ENCODE measurements at regions not wholly inside any gene's neighbourhood (a gene's known extent, or its start where the extent isn't known, plus 50 kb on each side); places are given as distances from the start of the nearest gene placed in this dataset.

DNA sequence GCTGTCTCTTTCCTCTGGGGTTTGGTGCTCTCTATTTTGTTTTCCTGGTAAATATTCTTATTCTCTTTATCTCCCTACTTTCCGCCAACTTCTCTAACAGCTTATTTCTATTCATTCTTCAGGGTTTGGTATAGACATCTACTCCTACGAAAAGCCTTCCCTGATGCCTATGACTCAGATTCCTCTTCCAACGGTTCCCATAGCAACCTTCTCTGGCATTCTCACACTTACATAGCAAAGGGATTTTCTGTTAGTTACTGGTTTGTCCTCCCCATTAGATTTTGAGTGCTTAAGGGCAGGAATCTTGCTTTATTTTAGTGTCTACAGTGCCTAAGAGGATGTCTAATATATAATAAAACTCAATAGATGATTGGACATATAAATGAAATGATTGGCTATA, 407.6 kb upstream of the DEPDC1 start:
- ATAC-seq: no peak
- TF ChIP-seq ZFP3 (CRISPR knock-in tag; IDR thresholded peaks at IDR 0.05) (no peak), ISL1 (CRISPR knock-in tag; IDR thresholded peaks at IDR 0.05) (no peak), ZFP30 (CRISPR knock-in tag; IDR thresholded peaks at IDR 0.05) (no peak), GLIS3 (CRISPR knock-in tag; IDR thresholded peaks at IDR 0.05) (no peak), ESRRG (CRISPR knock-in tag; IDR thresholded peaks at IDR 0.05) (no peak)
- TF ChIP-seq, protein P1, sequence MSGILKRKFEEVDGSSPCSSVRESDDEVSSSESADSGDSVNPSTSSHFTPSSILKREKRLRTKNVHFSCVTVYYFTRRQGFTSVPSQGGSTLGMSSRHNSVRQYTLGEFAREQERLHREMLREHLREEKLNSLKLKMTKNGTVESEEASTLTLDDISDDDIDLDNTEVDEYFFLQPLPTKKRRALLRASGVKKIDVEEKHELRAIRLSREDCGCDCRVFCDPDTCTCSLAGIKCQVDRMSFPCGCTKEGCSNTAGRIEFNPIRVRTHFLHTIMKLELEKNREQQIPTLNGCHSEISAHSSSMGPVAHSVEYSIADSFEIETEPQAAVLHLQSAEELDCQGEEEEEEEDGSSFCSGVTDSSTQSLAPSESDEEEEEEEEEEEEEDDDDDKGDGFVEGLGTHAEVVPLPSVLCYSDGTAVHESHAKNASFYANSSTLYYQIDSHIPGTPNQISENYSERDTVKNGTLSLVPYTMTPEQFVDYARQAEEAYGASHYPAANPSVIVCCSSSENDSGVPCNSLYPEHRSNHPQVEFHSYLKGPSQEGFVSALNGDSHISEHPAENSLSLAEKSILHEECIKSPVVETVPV (CRISPR knock-in tag; IDR thresholded peaks at IDR 0.05): no peak

DNA sequence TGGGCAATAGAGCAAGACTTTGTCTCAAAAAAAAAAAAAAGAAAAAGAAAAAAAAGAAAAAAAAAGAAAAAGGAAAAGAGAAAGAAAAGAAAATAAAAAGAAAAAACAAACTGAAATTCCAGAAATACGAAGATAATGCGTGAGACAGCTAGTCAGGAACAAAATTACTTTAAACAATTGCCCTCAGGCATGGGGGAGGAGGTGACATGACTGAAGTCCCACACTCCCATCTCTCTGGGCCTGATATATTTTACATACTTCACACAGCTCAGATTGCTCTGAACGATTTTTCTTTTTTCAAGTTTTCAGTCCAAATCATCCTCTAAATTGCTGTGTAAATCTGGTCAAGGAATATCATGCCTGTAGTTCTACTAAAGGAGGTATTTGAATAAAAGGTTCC, 409.5 kb upstream of the DEPDC1 start:
- TF ChIP-seq ISL1 (CRISPR knock-in tag; IDR thresholded peaks at IDR 0.05) (no peak), RARB (CRISPR knock-in tag; IDR thresholded peaks at IDR 0.05) (no peak), ZFP30 (CRISPR knock-in tag; IDR thresholded peaks at IDR 0.05) (no peak), ARNTL (CRISPR knock-in tag; IDR thresholded peaks at IDR 0.05; ENCODE audit: borderline replicate concordance, low read depth) (no peak)
- ATAC-seq: no peak

DNA sequence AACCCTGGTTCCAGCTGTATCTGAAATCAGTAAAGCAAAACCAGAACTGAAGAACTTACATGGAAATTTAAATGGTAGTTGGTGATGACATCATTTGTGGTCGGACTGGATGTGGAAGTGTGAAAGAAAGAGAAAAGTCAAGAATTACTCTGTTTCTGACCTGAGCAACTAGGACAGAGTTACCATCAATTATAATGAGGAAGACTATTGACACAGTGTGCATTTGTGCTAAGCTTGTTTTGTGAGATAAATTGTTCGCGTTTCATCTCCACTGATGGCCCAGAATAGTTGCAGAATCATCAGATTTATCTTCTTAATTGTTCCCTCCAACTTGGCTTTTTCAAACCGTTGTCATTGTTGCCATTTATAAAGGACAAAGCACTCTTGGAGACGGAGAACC, 410.6 kb upstream of the DEPDC1 start:
- TF ChIP-seq ZNF565 (CRISPR knock-in tag; conservative IDR thresholded peaks at IDR 0.05; ENCODE audit: low read depth) (no peak), ESRRG (CRISPR knock-in tag; IDR thresholded peaks at IDR 0.05) (no peak), OSR1 (CRISPR knock-in tag; IDR thresholded peaks at IDR 0.05) (no peak)
- ATAC-seq: no peak

DNA sequence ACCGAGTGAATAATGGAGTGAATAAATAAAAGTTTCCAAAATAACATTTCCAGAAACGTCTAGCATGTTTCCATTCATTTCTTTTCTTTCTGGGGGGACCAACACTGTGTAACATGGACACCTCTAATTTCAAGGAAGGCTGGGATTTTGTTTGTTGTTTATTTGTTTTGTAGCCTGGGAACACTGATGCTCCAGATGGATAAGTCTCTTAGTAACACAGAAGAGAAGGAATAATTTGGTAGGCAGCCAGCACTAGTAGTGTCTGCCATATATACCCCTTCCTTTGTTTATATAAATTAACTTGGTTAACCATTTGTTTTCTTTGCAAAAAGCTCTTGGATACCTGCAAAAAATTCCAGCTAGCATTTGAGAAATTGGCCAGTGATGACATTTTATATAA, 411.4 kb upstream of the DEPDC1 start:
- ATAC-seq: no peak
- TF ChIP-seq ISL1 (CRISPR knock-in tag; IDR thresholded peaks at IDR 0.05) (no peak), ZNF565 (CRISPR knock-in tag; conservative IDR thresholded peaks at IDR 0.05; ENCODE audit: low read depth) (no peak), ZFP30 (CRISPR knock-in tag; IDR thresholded peaks at IDR 0.05) (no peak), ZC3H10 (CRISPR knock-in tag; IDR thresholded peaks at IDR 0.05) (no peak), TOX (CRISPR knock-in tag; IDR thresholded peaks at IDR 0.05; ENCODE audit: borderline replicate concordance) (no peak), TCF4 (CRISPR knock-in tag; IDR thresholded peaks at IDR 0.05; ENCODE audit: borderline replicate concordance) (no peak), RARB (CRISPR knock-in tag; IDR thresholded peaks at IDR 0.05) (no peak), CSDC2 (CRISPR knock-in tag; IDR thresholded peaks at IDR 0.05) (no peak), ZFP3 (CRISPR knock-in tag; IDR thresholded peaks at IDR 0.05) (no peak), SNAI2 (CRISPR knock-in tag; IDR thresholded peaks at IDR 0.05) (no peak), ZNF70 (CRISPR knock-in tag; IDR thresholded peaks at IDR 0.05) (no peak), BACH2 (CRISPR knock-in tag; IDR thresholded peaks at IDR 0.05; ENCODE audit: borderline replicate concordance) (no peak), PPARA (CRISPR knock-in tag; IDR thresholded peaks at IDR 0.05; ENCODE audit: borderline replicate concordance) (no peak), GLIS3 (CRISPR knock-in tag; IDR thresholded peaks at IDR 0.05) (no peak)
- TF ChIP-seq, protein P1 (CRISPR knock-in tag; IDR thresholded peaks at IDR 0.05): no peak
- TF ChIP-seq, protein P2, sequence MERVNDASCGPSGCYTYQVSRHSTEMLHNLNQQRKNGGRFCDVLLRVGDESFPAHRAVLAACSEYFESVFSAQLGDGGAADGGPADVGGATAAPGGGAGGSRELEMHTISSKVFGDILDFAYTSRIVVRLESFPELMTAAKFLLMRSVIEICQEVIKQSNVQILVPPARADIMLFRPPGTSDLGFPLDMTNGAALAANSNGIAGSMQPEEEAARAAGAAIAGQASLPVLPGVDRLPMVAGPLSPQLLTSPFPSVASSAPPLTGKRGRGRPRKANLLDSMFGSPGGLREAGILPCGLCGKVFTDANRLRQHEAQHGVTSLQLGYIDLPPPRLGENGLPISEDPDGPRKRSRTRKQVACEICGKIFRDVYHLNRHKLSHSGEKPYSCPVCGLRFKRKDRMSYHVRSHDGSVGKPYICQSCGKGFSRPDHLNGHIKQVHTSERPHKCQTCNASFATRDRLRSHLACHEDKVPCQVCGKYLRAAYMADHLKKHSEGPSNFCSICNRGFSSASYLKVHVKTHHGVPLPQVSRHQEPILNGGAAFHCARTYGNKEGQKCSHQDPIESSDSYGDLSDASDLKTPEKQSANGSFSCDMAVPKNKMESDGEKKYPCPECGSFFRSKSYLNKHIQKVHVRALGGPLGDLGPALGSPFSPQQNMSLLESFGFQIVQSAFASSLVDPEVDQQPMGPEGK (CRISPR knock-in tag; IDR thresholded peaks at IDR 0.05; ENCODE audit: borderline replicate concordance): no peak
- TF ChIP-seq, protein P3, sequence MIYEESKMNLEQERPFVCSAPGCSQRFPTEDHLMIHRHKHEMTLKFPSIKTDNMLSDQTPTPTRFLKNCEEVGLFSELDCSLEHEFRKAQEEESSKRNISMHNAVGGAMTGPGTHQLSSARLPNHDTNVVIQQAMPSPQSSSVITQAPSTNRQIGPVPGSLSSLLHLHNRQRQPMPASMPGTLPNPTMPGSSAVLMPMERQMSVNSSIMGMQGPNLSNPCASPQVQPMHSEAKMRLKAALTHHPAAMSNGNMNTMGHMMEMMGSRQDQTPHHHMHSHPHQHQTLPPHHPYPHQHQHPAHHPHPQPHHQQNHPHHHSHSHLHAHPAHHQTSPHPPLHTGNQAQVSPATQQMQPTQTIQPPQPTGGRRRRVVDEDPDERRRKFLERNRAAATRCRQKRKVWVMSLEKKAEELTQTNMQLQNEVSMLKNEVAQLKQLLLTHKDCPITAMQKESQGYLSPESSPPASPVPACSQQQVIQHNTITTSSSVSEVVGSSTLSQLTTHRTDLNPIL (CRISPR knock-in tag; IDR thresholded peaks at IDR 0.05; ENCODE audit: low read depth): no peak
- TF ChIP-seq, protein P4, sequence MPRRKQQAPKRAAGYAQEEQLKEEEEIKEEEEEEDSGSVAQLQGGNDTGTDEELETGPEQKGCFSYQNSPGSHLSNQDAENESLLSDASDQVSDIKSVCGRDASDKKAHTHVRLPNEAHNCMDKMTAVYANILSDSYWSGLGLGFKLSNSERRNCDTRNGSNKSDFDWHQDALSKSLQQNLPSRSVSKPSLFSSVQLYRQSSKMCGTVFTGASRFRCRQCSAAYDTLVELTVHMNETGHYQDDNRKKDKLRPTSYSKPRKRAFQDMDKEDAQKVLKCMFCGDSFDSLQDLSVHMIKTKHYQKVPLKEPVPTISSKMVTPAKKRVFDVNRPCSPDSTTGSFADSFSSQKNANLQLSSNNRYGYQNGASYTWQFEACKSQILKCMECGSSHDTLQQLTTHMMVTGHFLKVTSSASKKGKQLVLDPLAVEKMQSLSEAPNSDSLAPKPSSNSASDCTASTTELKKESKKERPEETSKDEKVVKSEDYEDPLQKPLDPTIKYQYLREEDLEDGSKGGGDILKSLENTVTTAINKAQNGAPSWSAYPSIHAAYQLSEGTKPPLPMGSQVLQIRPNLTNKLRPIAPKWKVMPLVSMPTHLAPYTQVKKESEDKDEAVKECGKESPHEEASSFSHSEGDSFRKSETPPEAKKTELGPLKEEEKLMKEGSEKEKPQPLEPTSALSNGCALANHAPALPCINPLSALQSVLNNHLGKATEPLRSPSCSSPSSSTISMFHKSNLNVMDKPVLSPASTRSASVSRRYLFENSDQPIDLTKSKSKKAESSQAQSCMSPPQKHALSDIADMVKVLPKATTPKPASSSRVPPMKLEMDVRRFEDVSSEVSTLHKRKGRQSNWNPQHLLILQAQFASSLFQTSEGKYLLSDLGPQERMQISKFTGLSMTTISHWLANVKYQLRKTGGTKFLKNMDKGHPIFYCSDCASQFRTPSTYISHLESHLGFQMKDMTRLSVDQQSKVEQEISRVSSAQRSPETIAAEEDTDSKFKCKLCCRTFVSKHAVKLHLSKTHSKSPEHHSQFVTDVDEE (CRISPR knock-in tag; IDR thresholded peaks at IDR 0.05): no peak
- TF ChIP-seq, protein P5, sequence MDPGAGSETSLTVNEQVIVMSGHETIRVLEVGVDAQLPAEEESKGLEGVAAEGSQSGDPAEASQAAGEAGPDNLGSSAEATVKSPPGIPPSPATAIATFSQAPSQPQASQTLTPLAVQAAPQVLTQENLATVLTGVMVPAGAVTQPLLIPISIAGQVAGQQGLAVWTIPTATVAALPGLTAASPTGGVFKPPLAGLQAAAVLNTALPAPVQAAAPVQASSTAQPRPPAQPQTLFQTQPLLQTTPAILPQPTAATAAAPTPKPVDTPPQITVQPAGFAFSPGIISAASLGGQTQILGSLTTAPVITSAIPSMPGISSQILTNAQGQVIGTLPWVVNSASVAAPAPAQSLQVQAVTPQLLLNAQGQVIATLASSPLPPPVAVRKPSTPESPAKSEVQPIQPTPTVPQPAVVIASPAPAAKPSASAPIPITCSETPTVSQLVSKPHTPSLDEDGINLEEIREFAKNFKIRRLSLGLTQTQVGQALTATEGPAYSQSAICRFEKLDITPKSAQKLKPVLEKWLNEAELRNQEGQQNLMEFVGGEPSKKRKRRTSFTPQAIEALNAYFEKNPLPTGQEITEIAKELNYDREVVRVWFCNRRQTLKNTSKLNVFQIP (CRISPR knock-in tag; IDR thresholded peaks at IDR 0.05; ENCODE audit: borderline replicate concordance, low read depth): no peak
